SH-SY5Y (cell line): ENCODE measurements at regions not wholly inside any gene's neighbourhood (a gene's known extent, or its start where the extent isn't known, plus 50 kb on each side); places are given as distances from the start of the nearest gene placed in this dataset.

Experiments used
- GATA2 ChIP-seq: IDR thresholded peaks from 2 replicates; pipeline ENCODE4 v1.6.1; 2011; ENCODE audit warnings: mild to moderate bottlenecking, low read depth, low read length
- GATA3 ChIP-seq: IDR thresholded peaks from 2 replicates; pipeline ENCODE4 v1.6.1; 2011; ENCODE audit warnings: low read depth, mild to moderate bottlenecking, low read length, moderate library complexity

DNA sequence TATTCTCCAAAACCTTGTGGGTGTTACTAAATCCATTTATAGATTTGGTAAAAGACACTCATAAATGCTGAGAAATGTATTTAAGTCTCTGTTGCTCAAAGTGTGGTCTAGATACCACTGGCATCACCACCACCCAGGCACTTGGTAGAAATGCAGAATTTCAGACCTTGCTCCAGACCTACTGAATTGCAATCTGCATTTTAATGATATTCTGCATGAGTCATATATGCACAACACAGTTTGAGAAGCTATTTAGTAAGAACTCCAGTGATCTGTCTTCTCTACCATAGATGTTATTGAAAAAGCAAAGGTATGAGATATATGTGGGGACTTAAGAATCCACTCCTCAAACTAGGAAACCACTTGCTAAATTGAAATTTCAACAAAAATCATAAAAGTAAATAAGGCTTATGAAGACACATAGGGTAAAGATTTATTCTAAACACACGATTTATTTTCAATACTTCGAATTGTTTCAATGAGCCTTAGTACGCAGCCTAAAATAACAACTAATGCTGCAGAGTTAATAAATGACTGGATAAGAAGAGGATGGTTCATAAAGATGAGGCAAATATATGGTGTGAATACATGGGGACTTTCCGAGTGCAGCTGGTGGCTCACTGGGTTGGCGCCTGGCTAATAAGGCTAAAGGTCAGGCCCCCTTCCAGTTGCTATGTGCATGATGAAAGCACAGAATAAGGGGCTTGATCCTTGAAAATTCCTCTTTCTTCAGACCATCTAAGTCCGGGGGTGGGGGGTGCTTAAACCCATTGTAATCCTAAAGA, 813.3 kb downstream of the NR2F2 start:
- no peak for TF ChIP-seq GATA2
- no peak for TF ChIP-seq GATA3

DNA sequence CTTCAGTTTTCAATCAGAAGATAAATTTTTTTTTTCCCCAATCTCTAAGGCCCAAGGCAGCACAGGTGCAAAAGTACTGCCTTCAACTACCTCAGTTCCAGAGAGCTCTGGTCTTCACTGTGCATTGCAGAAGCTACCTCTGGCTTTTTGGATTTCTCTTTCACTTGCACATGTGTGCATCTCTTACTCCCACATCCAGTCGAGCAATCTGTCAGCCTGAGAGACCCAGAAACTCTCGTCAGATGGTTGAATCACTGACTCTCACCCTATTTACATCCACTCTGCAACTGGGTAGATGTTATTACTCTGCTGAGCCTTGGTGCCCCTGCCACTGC, 813.8 kb downstream of the NR2F2 start:
- TF ChIP-seq GATA3 (no peak), GATA2 (no peak)

DNA sequence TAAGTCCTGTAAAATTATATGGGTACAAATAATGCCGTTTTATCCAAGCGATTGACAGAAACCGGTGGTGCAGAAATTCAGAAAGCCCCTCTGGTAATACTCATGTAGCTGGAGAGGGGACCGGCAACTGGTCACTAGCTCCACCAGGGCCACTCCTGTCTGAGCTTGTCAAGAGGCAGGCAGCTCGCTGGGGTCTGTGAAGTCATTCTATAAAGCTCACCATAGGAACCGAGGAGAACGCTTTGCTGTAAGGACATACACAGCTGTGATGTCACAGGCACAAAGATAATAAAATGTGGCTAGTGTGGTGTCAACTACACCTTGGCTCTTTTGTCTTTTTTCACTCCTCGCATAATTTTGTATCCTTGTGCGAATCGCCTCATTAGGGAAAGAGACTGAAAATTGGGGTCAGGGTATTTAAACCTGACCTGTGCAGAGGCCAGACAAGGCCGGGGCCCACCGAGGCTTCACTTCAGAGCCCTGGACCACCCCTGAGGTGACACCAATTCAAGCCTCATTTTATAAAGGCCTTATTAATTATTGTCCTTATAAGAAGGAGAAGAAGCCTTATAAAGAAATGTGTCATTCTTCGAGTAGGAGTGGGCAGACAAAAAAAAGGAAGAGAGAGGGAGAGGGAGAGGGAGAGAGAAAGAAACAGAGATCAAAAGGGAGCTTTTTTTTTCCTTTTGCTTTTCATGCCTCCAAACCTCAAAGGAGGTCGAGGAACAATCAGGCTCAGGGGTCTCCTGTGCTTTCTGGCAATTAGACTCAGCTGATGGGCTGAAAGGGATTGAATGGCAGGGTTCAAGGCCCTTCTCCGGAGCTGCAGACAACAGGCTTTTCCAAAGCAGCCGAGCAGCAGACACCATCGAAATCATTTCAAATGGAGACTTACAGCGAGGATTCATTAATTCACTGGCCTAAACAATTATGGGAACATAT, 813.3 kb upstream of the ARRDC4 start:
- TF ChIP-seq GATA3 (no peak), GATA2 (no peak)

DNA sequence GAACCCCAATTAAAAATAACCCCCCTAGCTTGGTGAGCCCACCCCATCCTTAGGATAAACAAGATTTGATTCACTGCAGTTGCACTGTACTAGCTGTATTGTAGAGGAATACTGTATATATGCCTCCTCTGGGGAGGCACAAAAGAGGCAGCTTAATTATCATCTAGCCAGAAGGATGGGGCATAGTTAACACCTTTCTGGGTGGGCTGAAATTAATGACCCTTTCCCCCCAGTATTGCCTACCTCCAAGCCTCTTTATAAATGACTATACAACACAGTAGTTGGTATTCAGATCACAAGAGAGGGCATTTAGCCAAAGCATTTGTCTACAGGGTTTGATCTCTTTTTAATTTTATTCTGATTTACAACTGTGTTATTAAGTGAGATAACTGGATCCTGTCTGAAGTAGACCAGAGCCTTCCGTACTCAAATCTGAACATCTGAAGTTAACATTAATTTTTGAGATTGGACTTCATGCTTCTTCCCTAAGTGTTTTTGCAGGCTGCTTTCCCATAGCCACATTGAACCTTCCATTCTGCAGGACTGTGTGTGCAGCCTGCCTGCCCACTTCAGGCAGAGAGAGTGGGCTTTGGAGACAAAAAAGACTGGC, 807.0 kb upstream of the ARRDC4 start:
- no peak for TF ChIP-seq GATA2
- no peak for TF ChIP-seq GATA3

DNA sequence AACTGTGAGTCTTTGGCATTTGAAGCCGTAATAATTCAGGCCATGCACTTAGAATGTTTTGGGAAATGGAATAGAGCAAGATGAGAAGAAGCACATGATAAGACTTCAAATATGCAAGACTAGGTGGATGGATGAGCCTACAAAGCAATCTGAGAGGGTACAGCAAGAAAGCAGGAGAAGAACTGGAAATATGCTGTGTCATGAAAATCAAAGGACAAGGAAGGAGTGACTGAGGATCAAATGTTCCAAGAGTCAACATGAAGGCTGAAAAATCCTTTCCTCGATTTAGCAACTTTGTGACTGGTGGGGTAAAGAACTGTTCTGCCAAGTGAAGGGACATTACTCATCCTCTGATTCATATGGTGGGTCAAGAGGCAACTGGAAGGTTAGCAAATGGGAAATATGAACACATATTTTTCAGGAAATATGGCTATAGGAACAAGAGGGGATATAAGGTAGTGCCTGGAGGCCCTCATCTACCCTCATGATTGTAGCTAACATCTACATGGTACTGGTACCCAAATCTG, 803.7 kb upstream of the ARRDC4 start:
- TF ChIP-seq GATA3 = no peak
- TF ChIP-seq GATA2 = no peak

DNA sequence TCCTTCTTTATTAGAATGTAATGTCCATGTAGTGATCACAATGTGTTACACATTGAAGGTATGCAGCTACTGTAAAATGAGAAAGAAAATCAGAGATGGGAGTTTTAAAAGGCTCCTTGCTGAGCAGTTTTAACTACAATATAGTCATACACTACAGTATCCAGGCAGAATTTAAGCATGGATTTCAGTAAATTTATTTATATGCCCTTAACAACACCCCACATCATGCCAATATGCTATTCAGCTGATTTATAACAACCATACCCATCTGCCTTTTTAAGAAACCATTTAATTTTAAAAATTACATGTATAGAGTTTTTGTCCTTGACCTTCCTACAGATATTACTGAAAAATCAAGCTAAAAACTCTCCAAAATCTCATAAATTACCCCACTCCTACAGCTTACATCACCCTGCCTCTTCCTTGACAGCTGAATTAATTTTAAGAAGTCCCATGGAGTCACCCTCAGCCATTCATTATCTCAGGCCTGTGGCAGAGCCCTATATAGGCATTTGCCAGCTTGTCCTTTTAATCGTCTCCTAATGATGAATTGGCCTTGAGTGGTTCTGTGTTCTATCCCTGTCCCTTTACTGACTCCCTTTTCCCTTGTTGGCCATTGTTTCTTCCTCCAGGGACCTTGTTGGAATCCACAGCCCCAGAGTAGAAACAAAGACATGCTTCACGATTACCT, 797.6 kb upstream of the ARRDC4 start:
- TF ChIP-seq GATA2 (no peak), GATA3 (no peak)

DNA sequence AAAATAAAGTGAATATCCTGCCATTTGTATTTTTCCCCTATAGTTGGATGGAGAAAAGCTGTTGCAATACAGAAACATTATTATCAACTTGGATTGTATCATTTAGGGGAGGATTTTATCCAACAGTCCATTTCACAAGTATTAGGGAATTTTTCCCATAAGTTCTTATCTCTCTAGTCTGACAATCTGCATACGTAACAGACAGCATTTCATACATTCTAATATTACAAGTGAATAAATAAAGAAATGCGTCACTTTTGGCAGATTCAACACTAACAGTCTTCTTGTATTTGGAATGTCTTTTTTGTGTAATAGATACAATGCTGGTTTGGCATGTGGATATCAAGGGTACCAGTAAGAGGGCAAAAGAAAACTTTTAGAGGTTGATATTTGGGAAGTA, 795.3 kb upstream of the ARRDC4 start:
- TF ChIP-seq GATA2 = no peak
- no peak for TF ChIP-seq GATA3

DNA sequence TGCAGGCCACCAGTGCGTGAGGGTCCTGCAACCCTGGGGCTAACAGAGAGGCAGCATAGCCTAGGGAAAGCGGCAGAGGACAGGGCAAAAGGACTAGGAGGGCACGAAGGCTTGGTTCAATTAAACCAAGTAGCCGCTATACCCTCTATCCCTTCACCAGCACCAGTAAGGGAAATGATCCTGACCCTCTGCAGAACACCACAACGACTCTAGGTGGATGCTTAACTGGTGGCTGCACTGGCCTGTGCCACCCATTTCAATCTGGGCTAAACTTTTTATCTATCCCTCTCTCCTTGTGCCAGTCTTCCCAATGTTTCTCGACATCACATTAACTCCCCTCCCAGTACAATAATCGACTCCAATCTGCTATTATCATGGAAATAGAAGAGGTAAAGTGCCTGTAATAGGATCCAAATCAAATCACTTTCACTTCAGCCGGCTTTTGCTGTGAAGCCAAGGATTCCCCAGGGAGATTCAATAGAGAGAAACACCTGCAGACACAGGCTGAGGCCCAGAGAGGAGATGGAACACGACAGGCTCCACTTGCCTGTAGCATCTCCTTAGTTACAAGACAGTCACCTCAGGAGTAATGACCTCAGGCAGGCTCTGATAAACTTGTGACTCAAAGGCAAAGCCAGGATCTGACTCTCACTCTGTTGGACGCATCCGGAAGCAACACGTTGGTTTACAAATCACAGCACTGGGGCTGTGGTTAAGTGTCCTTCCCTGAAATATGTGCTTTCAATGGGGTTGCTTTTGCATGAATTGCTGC, 791.6 kb upstream of the ARRDC4 start:
- TF ChIP-seq GATA3 = no peak
- no peak for TF ChIP-seq GATA2

DNA sequence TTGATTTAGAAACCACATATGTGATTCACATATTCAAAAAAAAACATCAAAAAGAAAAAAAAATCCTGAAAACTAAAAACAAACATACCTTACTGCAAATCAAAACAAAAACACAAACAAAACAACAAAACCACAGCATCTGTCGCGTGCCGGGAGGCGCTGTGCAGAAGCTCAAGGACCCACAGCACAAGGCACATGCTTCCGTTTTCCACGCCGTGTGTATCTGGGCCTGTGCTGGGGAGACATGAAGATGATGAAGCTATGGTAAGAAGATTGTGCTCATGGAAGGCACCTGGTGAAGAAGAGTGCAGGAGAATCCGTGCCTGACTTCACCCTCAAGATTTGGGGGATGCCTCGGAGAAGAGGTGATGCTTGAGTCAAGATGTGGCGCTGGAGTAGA, 788.9 kb upstream of the ARRDC4 start:
- TF ChIP-seq GATA2 (no peak), GATA3 (no peak)

DNA sequence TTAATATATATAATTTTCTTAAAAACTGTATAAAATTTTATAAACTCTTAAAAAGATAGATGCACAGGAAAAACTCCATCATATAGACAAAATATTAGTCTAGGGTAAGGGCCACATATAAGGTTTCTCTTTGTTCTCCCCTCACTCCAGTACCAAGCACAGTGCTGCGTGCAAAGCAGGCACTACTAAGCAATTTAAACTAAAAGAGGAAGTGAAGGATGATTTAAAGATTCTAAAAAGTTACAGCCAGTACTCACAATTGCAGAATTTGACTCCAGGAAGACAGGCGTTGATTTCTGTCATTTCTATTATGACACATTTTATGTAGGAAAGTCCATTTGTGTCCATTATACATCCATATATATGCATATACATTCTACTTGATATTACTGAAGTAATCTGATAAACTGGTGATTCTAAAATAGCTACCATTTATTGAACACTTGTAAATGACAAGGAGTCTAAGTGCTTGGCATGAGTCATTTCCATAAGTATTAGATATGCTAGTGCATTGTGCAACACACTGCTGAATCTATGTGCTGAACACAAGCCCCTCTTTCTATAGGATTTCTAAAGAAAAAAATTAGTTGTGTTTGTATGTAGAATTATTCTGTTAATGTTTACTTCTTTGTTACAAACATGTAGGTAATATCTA, 785.5 kb upstream of the ARRDC4 start:
- no peak for TF ChIP-seq GATA3
- TF ChIP-seq GATA2 = no peak

DNA sequence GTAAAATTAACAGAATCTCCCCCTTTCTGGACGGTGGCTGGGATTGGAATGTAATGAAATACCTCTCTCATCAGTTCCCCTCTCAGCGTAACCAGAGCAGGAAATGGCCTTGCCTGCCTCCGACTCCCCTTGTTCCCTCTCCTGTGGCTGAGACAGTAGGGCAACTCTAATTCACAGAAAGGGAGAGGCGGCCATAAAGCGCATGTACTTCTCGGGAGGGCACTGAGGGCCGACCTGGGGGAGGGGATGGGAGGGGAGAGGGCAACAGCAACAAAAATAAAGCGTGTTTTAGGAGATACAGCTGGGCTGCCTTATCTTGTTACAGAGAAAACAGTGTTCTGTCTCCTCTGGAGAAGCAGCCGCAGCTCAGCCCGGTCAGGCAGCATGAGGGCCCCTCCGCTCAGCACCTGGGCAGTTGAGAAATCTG, 783.3 kb upstream of the ARRDC4 start:
- TF ChIP-seq GATA3 (no peak), GATA2 (no peak)

DNA sequence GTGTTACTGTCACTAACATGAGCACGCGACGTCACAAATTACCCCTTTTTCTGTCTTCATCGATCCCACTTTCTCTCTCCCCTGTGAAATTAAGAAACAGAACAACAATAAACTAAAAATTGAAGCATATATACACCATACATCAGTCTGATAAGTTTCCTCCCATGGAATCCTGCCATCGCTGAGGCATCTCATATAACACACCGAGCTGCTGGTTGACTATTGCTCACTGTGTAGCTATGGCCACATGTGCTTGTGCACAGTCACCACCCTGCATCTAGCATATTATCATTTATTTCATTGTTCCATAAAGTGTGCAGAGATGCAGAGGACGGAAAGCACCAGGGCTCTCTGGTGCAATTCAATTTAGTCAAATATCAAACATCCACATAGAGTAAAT, 777.9 kb upstream of the ARRDC4 start:
- TF ChIP-seq GATA2 (no peak), GATA3 (no peak)

DNA sequence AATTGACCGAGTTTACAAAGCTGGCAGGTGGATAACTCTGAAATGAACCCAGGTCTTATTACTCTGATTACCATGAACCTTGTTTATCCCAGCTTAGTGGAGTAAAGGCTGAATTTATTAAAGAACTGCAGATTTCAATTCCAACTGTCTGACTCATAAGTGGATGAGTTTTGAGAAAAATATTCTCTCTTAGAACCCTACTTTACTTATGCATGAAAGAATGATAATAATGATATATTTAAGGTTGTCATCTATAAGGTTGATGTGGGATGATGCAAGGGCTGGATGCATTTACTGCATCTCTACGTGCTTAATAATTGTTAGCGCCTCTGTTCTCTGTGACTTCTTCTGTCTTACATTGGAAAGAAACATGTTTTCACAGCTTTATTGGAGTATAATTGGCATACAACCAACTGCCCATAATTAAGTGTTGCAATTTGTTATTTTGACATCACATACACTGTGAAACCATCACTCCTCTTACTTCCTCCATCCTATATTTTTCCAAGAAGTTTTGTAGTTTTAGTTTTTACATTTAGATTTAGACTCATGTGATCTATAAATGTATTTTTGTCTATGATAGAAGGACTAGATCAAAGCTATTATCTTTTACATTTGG, 771.2 kb upstream of the ARRDC4 start:
- TF ChIP-seq GATA2 (no peak), GATA3 (no peak)
